ENCODE measurements at regions not wholly inside any gene's neighbourhood (a gene's known extent, or its start where the extent isn't known, plus 50 kb on each side); places are given as distances from the start of the nearest gene placed in this dataset.
"Not testable (repeated sequence)": the region's sequence is repeated elsewhere in the genome, so short reads cannot be mapped to it uniquely, and the experiment has no call there.

DNA sequence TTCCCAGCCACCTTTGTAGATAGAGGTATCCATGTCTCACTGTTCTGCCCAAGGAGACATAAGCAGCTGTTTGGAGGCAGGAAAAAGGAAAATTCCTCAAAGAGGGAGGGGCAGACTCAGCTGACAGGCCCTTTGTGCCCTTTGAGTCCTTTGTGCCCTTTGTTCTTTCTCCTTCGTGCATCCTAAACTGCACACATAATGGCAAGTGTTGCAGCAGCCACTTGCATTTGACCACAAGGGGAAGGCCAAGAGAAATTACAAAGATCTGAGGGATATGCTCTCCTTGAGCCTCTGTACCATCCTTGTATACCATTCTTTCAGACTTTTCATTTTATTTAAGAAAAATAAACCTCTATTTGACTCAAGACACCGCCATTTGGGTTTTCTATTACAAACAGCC is 71.8 kb upstream of the PKN2 start:
- no peak overlapping the region for H3K27ac ChIP-seq (ENCODE audit: low read depth, low read length)
- no peaks in the 10 kb centered on the region for H3K27me3 ChIP-seq (ENCODE audit: control insufficient read depth in 2 of 2, insufficient read depth in 2 of 2, low read length in 2 of 2)
- H3K36me3 Mint-ChIP-seq: peaks cover 0 to 7% (median 4%) of the 10 kb centered on the region in 5 donors
- H3K4me3 ChIP-seq (ENCODE audit: low read length): no peak overlapping the region
- H3K4me1 Mint-ChIP-seq: no peaks in the 10 kb centered on the region
- no peak overlapping the region for H3K4me3 Mint-ChIP-seq
- POLR2A ChIA-PET: interaction anchor here (0.6 kb wide), 1 partner anchor 45 kb away, joined by 5 read pairs; no protein-coding TSS in a partner anchor
- no peak for DNase-seq
- H3K9me3 Mint-ChIP-seq: peaks cover 0 to 7% (median 4%) of the 10 kb centered on the region in 11 donors
- no peak overlapping the region for H3K27ac Mint-ChIP-seq
- intact Hi-C loops (cut with micrococcal nuclease): no loop called here
- no peaks in the 10 kb centered on the region for H3K4me1 ChIP-seq (ENCODE audit: control insufficient read depth in 2 of 2, insufficient read depth in 2 of 2, low read length in 2 of 2)
- CTCF ChIA-PET: interaction anchor here (0.5 kb wide), 1 partner anchor 1219 kb away, joined by 3 read pairs; no protein-coding TSS in a partner anchor
- ATAC-seq: no peak
- peaks cover 0 to 18% (median 5%) of the 10 kb centered on the region in 5 donors for H3K27me3 Mint-ChIP-seq
- H3K36me3 ChIP-seq (ENCODE audit: control insufficient read depth in 2 of 3, insufficient read depth in 3 of 3, low read length in 3 of 3): no peaks in the 10 kb centered on the region
- peaks cover 0 to 3% (median 0%) of the 10 kb centered on the region in 3 experiments for H3K9me3 ChIP-seq (ENCODE audit: control insufficient read depth in 2 of 3, low read length in 3 of 3)

GRCh38 chr1:88612773-88613172 is 71.3 kb upstream of the PKN2 start:
- Mint-ChIP-seq H3K4me1 (no peaks in the 10 kb centered on the region), H3K27me3 (peaks cover 2 to 18% (median 9%) of the 10 kb centered on the region in 5 donors), H3K4me3 (no peak overlapping the region), H3K9me3 (peaks cover 2 to 11% (median 9%) of the 10 kb centered on the region in 11 donors), H3K36me3 (peaks cover 3 to 10% (median 4%) of the 10 kb centered on the region in 5 donors), H3K27ac (no peak overlapping the region)
- DNase-seq (no peak), ATAC-seq (no peak)
- Histone ChIP-seq H3K4me3 (ENCODE audit: low read length) (no peak overlapping the region), H3K27me3 (ENCODE audit: control insufficient read depth in 2 of 2, insufficient read depth in 2 of 2, low read length in 2 of 2) (no peaks in the 10 kb centered on the region), H3K36me3 (ENCODE audit: control insufficient read depth in 2 of 3, insufficient read depth in 3 of 3, low read length in 3 of 3) (no peaks in the 10 kb centered on the region), H3K4me1 (ENCODE audit: control insufficient read depth in 2 of 2, insufficient read depth in 2 of 2, low read length in 2 of 2) (no peaks in the 10 kb centered on the region), H3K9me3 (ENCODE audit: control insufficient read depth in 2 of 3, low read length in 3 of 3) (peaks cover 0 to 6% (median 0%) of the 10 kb centered on the region in 3 experiments), H3K27ac (ENCODE audit: low read depth, low read length) (no peak overlapping the region)
- intact Hi-C loops (cut with micrococcal nuclease): no loop called here
- POLR2A ChIA-PET: interaction anchor here (0.6 kb wide), 1 partner anchor 44 kb away, joined by 5 read pairs; no protein-coding TSS in a partner anchor
- CTCF ChIA-PET: interaction anchor here (0.5 kb wide), 1 partner anchor 1219 kb away, joined by 3 read pairs; no protein-coding TSS in a partner anchor

- H3K4me3 ChIP-seq (ENCODE audit: low read length): no peak overlapping the region
- ATAC-seq (no peak), DNase-seq (no peak)
- H3K27ac ChIP-seq (ENCODE audit: low read depth, low read length): no peak overlapping the region
- H3K9me3 Mint-ChIP-seq: peaks cover 11 to 47% (median 30%) of the 10 kb centered on the region in 11 donors
- H3K9me3 ChIP-seq (ENCODE audit: control insufficient read depth in 2 of 3, low read length in 3 of 3): peaks cover 0 to 21% (median 4%) of the 10 kb centered on the region in 3 experiments
- H3K36me3 Mint-ChIP-seq: peaks cover 8 to 17% (median 9%) of the 10 kb centered on the region in 5 donors
- intact Hi-C loops (cut with micrococcal nuclease): no loop called here
- no peaks in the 10 kb centered on the region for H3K36me3 ChIP-seq (ENCODE audit: control insufficient read depth in 2 of 3, insufficient read depth in 3 of 3, low read length in 3 of 3)
- H3K4me1 ChIP-seq (ENCODE audit: control insufficient read depth in 2 of 2, insufficient read depth in 2 of 2, low read length in 2 of 2): no peaks in the 10 kb centered on the region
- peaks cover 3 to 23% (median 5%) of the 10 kb centered on the region in 5 donors for H3K27me3 Mint-ChIP-seq
- CTCF ChIA-PET: no interaction called here
- no peak overlapping the region for H3K4me3 Mint-ChIP-seq
- no peaks in the 10 kb centered on the region for H3K27me3 ChIP-seq (ENCODE audit: control insufficient read depth in 2 of 2, insufficient read depth in 2 of 2, low read length in 2 of 2)
- no peaks in the 10 kb centered on the region for H3K4me1 Mint-ChIP-seq
- POLR2A ChIA-PET: no interaction called here
- no peak overlapping the region for H3K27ac Mint-ChIP-seq
Observed at GRCh38 chr1:88618331-88618730, 65.7 kb upstream of the PKN2 start.

- H3K4me3 ChIP-seq (ENCODE audit: low read length); CTCF ChIA-PET; intact Hi-C loops (cut with micrococcal nuclease); H3K36me3 ChIP-seq (ENCODE audit: control insufficient read depth in 2 of 3, insufficient read depth in 3 of 3, low read length in 3 of 3); H3K27ac Mint-ChIP-seq; H3K27ac ChIP-seq (ENCODE audit: low read depth, low read length); POLR2A ChIA-PET; ATAC-seq; H3K36me3 Mint-ChIP-seq; H3K27me3 ChIP-seq (ENCODE audit: control insufficient read depth in 2 of 2, insufficient read depth in 2 of 2, low read length in 2 of 2); H3K4me1 Mint-ChIP-seq; H3K4me3 Mint-ChIP-seq; H3K4me1 ChIP-seq (ENCODE audit: control insufficient read depth in 2 of 2, insufficient read depth in 2 of 2, low read length in 2 of 2); DNase-seq: not testable (repeated sequence)
- H3K9me3 ChIP-seq (ENCODE audit: control insufficient read depth in 2 of 3, low read length in 3 of 3): peaks cover 0 to 12% (median 4%) of the 10 kb centered on the region in 3 experiments
- Mint-ChIP-seq H3K27me3 (peaks cover 0 to 11% (median 4%) of the 10 kb centered on the region in 5 donors), H3K9me3 (peaks cover 7 to 33% (median 21%) of the 10 kb centered on the region in 11 donors)
Observed at GRCh38 chr1:88623101-88623500, 61.0 kb upstream of the PKN2 start.
